Uterus (tissue), 2 donors: ENCODE measurements at regions not wholly inside any gene's neighbourhood (a gene's known extent, or its start where the extent isn't known, plus 50 kb on each side); places are given as distances from the start of the nearest gene placed in this dataset.

Source experiments
- POLR2A ChIP-seq, 2 donors: fragments of 450-650 bp; IDR thresholded peaks; one replicate each; pipeline ENCODE4 v1.6.1; 2016; ENCODE audit warnings: antibody characterized with exemption in 2 of 2, mild to moderate bottlenecking in 1 of 2, moderate library complexity in 1 of 2
- TF ChIP-seq, protein P1 (sequence below), 4 experiments: fragments of 200-600 bp in 2 of 4; fragments of 450-650 bp in 2 of 4; sonication (generic) in 2 of 4; IDR thresholded peaks; one replicate each; pipeline ENCODE4 v1.5.1; 2016 to 2019; ENCODE audit warnings: antibody characterized with exemption in 4 of 4, mild to moderate bottlenecking in 2 of 4, moderate library complexity in 1 of 4

DNA sequence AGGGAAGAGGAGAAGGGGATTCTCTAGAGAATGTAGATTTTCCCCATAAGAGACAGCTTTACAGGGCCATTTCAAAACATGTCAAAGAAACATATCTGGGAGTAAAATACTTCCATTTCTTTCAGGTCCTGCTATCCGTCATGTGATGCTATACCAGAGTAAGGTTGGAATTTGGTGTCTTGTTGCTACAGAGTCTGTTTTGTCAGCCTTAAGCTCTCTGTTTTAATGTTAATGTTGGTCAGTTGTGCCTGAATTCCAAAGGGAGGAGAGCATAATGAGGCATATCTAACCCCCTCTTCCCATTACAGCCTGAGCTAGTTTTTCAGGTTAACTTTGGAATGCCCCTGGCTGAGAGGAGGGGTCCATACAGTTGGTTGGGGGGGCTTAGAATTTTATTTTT, 94.7 kb upstream of the CCDC71L start:
- TF ChIP-seq, protein P1, sequence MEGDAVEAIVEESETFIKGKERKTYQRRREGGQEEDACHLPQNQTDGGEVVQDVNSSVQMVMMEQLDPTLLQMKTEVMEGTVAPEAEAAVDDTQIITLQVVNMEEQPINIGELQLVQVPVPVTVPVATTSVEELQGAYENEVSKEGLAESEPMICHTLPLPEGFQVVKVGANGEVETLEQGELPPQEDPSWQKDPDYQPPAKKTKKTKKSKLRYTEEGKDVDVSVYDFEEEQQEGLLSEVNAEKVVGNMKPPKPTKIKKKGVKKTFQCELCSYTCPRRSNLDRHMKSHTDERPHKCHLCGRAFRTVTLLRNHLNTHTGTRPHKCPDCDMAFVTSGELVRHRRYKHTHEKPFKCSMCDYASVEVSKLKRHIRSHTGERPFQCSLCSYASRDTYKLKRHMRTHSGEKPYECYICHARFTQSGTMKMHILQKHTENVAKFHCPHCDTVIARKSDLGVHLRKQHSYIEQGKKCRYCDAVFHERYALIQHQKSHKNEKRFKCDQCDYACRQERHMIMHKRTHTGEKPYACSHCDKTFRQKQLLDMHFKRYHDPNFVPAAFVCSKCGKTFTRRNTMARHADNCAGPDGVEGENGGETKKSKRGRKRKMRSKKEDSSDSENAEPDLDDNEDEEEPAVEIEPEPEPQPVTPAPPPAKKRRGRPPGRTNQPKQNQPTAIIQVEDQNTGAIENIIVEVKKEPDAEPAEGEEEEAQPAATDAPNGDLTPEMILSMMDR (IDR thresholded peaks at IDR 0.05) = no peak
- no peak for TF ChIP-seq POLR2A (IDR thresholded peaks at IDR 0.05)
